K562 (cell line): ENCODE measurements at regions not wholly inside any gene's neighbourhood (a gene's known extent, or its start where the extent isn't known, plus 50 kb on each side); places are given as distances from the start of the nearest gene placed in this dataset.

Experiments used
- ATAC-seq: fragments of 200-7000 bp; cut with Tn5 transposase; 3 replicates; pipeline ENCODE4 v1.9.1; 2020; ENCODE audit warnings: moderate library complexity
- BruUV-seq: library from RNA; stranded (reverse); fragments of 400-500 nt; replicated peaks from 2 replicates; lab custom pipeline; 2021; lab: Mats Ljungman, UMichigan
- CTCF ChIA-PET: fragments of 300-600 bp; formaldehyde crosslinking; extraction: SDS; loops from one replicate; lab custom pipeline; 2021; ENCODE audit warnings: low intra/inter-chr PET ratio; lab: Yijun Ruan, JAX
- POLR2A ChIA-PET: fragments of 300-600, 350-650 bp; sonication (Branson Sonifier 250); formaldehyde crosslinking; extraction: SDS; loops from one replicate; lab custom pipeline; 2021; ENCODE audit warnings: antibody characterized with exemption, inconsistent platforms; lab: Yijun Ruan, JAX
- DNase-seq, 4 experiments: peaks; one replicate each; pipeline versions ENCODE4 v3.0.0 to v3.0.0-alpha.2; 2011 to 2018; ENCODE audit warnings: low spot score in 3 of 4, mixed read lengths in 3 of 4; ENCODE audit errors: extremely low read depth in 1 of 4
- FAIRE-seq: peaks from 2 replicates; lab custom pipeline; 2011; peaks lifted over from hg19 to GRCh38; lab: Jason Lieb, UNC
- H2AFZ ChIP-seq: 2 replicates; pipeline ENCODE4 v1.6.0; 2011; ENCODE audit warnings: low read depth, low read length, control low read depth, inconsistent platforms
- H3K27ac ChIP-seq: fragments of 200-600 bp; 3 replicates; pipeline ENCODE4 v1.8.0; 2011; ENCODE audit warnings: low read depth, mild to moderate bottlenecking, control low read depth, inconsistent platforms, low read length, moderate library complexity, mixed read lengths; ENCODE audit errors: extremely low read depth
- H3K27me3 ChIP-seq, 2 experiments: fragments of 300-600 bp in 1 of 2; 2 replicates in 1 of 2; 3 replicates in 1 of 2; pipeline versions ENCODE4 v1.6.0 to v1.8.0; 2011; ENCODE audit warnings: inconsistent platforms in 2 of 2, low read length in 2 of 2, mild to moderate bottlenecking in 1 of 2, mixed read lengths in 1 of 2, moderate library complexity in 1 of 2; ENCODE audit not compliant: control insufficient read depth in 2 of 2, insufficient read depth in 2 of 2
- H3K36me3 ChIP-seq: fragments of 300-600 bp; 3 replicates; pipeline ENCODE4 v1.8.0; 2011; ENCODE audit warnings: mild to moderate bottlenecking, low read length, inconsistent platforms; ENCODE audit not compliant: control insufficient read depth, insufficient read depth
- H3K4me1 ChIP-seq, 2 experiments: fragments of 200-600 bp in 1 of 2; replicated peaks in 1 of 2; 2 replicates in 1 of 2; 3 replicates in 1 of 2; pipeline versions ENCODE4 v1.5.1 to v1.8.0; 2011; ENCODE audit warnings: inconsistent platforms in 2 of 2, low read length in 2 of 2, mild to moderate bottlenecking in 1 of 2, mixed read lengths in 1 of 2, moderate library complexity in 1 of 2; ENCODE audit not compliant: control insufficient read depth in 2 of 2, insufficient read depth in 2 of 2
- H3K4me2 ChIP-seq: 2 replicates; pipeline ENCODE4 v1.6.1; 2011; ENCODE audit warnings: low read length, control low read depth, inconsistent platforms, mixed read lengths; ENCODE audit not compliant: insufficient read depth
- H3K4me3 ChIP-seq: fragments of 200-600 bp; sonication (generic), shearing (Covaris generic); 2 replicates; pipeline ENCODE4 v1.5.1; 2016; ENCODE audit warnings: control low read depth, inconsistent platforms
- H3K79me2 ChIP-seq: fragments of 200-600 bp; 3 replicates; pipeline ENCODE4 v1.8.0; 2011; ENCODE audit warnings: low read length, inconsistent platforms; ENCODE audit not compliant: control insufficient read depth, insufficient read depth
- H3K9ac ChIP-seq, 2 experiments: 2 replicates each; pipeline versions ENCODE4 v1.6.0 to v1.6.1; 2011; ENCODE audit warnings: low read depth in 2 of 2, low read length in 2 of 2, control low read depth in 1 of 2, inconsistent platforms in 1 of 2, mild to moderate bottlenecking in 1 of 2, mixed read lengths in 1 of 2; ENCODE audit not compliant: insufficient read depth in 1 of 2
- H3K9me1 ChIP-seq: one replicate; pipeline ENCODE4 v1.6.0; 2011; ENCODE audit warnings: inconsistent platforms, mild to moderate bottlenecking, low read length, moderate library complexity; ENCODE audit not compliant: control insufficient read depth, insufficient read depth
- H3K9me3 ChIP-seq: replicated peaks from 2 replicates; pipeline ENCODE4 v1.5.1; 2011; ENCODE audit warnings: low read depth, low read length, inconsistent platforms; ENCODE audit not compliant: control insufficient read depth, insufficient read depth
- H4K20me1 ChIP-seq: replicated peaks from 2 replicates; pipeline ENCODE4 v1.6.1; 2011; ENCODE audit warnings: low read length, inconsistent platforms, mixed read lengths; ENCODE audit not compliant: control insufficient read depth, insufficient read depth
- CHD1 ChIP-seq: fragments of 200-600 bp; sonication (generic); IDR thresholded peaks from one replicate; pipeline ENCODE4 v1.6.1; 2012; ENCODE audit warnings: mild to moderate bottlenecking, moderate library complexity, low read length, inconsistent platforms
- CHD4 ChIP-seq: fragments of 200-600 bp; sonication (generic); IDR thresholded peaks from 3 replicates; pipeline ENCODE4 v1.6.1; 2012; ENCODE audit warnings: low read depth, mild to moderate bottlenecking, mixed read lengths, low read length, inconsistent platforms; ENCODE audit not compliant: insufficient read depth, insufficient replicate concordance, poor library complexity, severe bottlenecking
- NCOA6 ChIP-seq: fragments of 450-650 bp; IDR thresholded peaks from 2 replicates; pipeline ENCODE4 v1.6.1; 2017; ENCODE audit warnings: mild to moderate bottlenecking
- NFE2 ChIP-seq: IDR thresholded peaks from 2 replicates; pipeline ENCODE4 v1.6.1; 2014; ENCODE audit warnings: antibody characterized with exemption, low read depth
- NFIC ChIP-seq: fragments of 450-650 bp; IDR thresholded peaks from 2 replicates; pipeline ENCODE4 v1.6.1; 2017; ENCODE audit warnings: mild to moderate bottlenecking, inconsistent platforms
- SIN3A ChIP-seq, 2 experiments: fragments of 150-350 bp in 1 of 2; IDR thresholded peaks; 2 replicates each; pipeline ENCODE4 v1.6.1; 2011 to 2016; ENCODE audit warnings: borderline replicate concordance in 2 of 2, low read depth in 2 of 2, low read length in 2 of 2, mild to moderate bottlenecking in 2 of 2, moderate library complexity in 2 of 2; ENCODE audit not compliant: control insufficient read depth in 1 of 2
- WGBS: fragments of 100-300 bp; shearing (Covaris generic); methylation state at CpG from one replicate; pipeline ENCODE4 v1.1.6; 2016; ENCODE audit warnings: low coverage, mixed read lengths; ENCODE audit not compliant: insufficient coverage; ENCODE audit errors: missing lambda C conversion rate; 5-methylcytosine and 5-hydroxymethylcytosine counted together
- in situ Hi-C: fragments of 300-500 bp; cut with MboI; formaldehyde crosslinking; loops from 4 replicates; pipeline ENCODE4 v1.15.0; 2018; ENCODE audit warnings: inconsistent platforms, mixed read lengths
- intact Hi-C: fragments of 100-400 bp; cut with micrococcal nuclease; formaldehyde crosslinking; loops from 2 replicates; pipeline ENCODE4 v1.14.2; 2022

- Histone ChIP-seq H3K9me1 (no peaks in the 10 kb centered on the region), H3K9ac (no peak overlapping the region), H3K27ac (no peak overlapping the region), H3K9me3 (no peaks in the 10 kb centered on the region), H3K27me3 (peaks cover 5 to 34% of the 10 kb centered on the region in 2 experiments; a peak in 3 of 5 replicates), H3K79me2 (no peaks in the 10 kb centered on the region), H4K20me1 (no peaks in the 10 kb centered on the region; the same call in 1 of the 2 replicates), H3K4me3 (no peak overlapping the region), H3K4me1 (no peaks in the 10 kb centered on the region), H2AFZ (no peak overlapping the region), H3K36me3 (no peaks in the 10 kb centered on the region), H3K4me2 (no peak overlapping the region)
- intact Hi-C loops, result no loop called here
- BruUV-seq, result no TSS peak
- ATAC-seq (no peak), DNase-seq (no peak), FAIRE-seq (no peak)
- in situ Hi-C loops, result no loop called here
- CTCF ChIA-PET, result no interaction called here
- POLR2A ChIA-PET, result interaction anchor here (0.6 to 0.7 kb wide), 2 partner anchors 361 to 1856 kb away, joined by 3 to 5 read pairs; no protein-coding TSS in a partner anchor
- WGBS, result 3% methylated on average over 10 of the region's 11 CpGs
- TF ChIP-seq NCOA6, result no peak
- TF ChIP-seq NFE2, result no peak
- no peak for TF ChIP-seq CHD4
- no peak for TF ChIP-seq CHD1
- no peak for TF ChIP-seq SIN3A (IDR thresholded peaks at IDR 0.05; ENCODE audit: borderline replicate concordance in 2 of 2, control insufficient read depth in 1 of 2, low read depth in 2 of 2, low read length in 2 of 2)
- no peak for TF ChIP-seq NFIC
- TF ChIP-seq, all 486 proteins: peak for 0
These were observed 174.9 kb downstream of the ASB1 start for GRCh38 chr2:238601433-238602222.
